ENCODE measurements at regions not wholly inside any gene's neighbourhood (a gene's known extent, or its start where the extent isn't known, plus 50 kb on each side); places are given as distances from the start of the nearest gene placed in this dataset.
A peak's percentile ranks its signal among the peaks of the same experiment; 100 is the strongest.

- peak; percentile 27 for DNase-seq (ENCODE audit: low read depth, low spot score)
These were observed 131.6 kb downstream of the AQP9 start for GRCh38 chr15:58269455-58270414.

GRCh38 chr15:58271410-58271809 lies 133.2 kb downstream of the AQP9 start:
- no peak for DNase-seq (ENCODE audit: low read depth, low spot score)

- no peak for DNase-seq (ENCODE audit: low read depth, low spot score)
These were observed 134.9 kb downstream of the AQP9 start for GRCh38 chr15:58273104-58273503.

- no peak for DNase-seq (ENCODE audit: low read depth, low spot score)
These were observed 136.7 kb downstream of the AQP9 start for GRCh38 chr15:58274885-58275284.

- DNase-seq (ENCODE audit: low read depth, low spot score), result no peak
These were observed 137.6 kb downstream of the AQP9 start for GRCh38 chr15:58275785-58276184.

GRCh38 chr15:58276924-58277323 lies 138.7 kb downstream of the AQP9 start:
- DNase-seq (ENCODE audit: low read depth, low spot score), result no peak

GRCh38 chr15:58277333-58277732 lies 139.2 kb downstream of the AQP9 start:
- DNase-seq (ENCODE audit: low read depth, low spot score), result no peak

GRCh38 chr15:58279106-58279505 lies 140.9 kb downstream of the AQP9 start:
- no peak for DNase-seq (ENCODE audit: low read depth, low spot score)

- DNase-seq (ENCODE audit: low read depth, low spot score), result no peak
These were observed 141.5 kb downstream of the AQP9 start for GRCh38 chr15:58279654-58280053.

GRCh38 chr15:58282060-58282708 lies 144.0 kb downstream of the AQP9 start:
- DNase-seq (ENCODE audit: low read depth, low spot score), result no peak

- DNase-seq (ENCODE audit: low read depth, low spot score), result no peak
These were observed 145.1 kb downstream of the AQP9 start for GRCh38 chr15:58283302-58283701.

- DNase-seq (ENCODE audit: low read depth, low spot score), result no peak
These were observed 146.1 kb downstream of the AQP9 start for GRCh38 chr15:58284293-58284692.

- DNase-seq (ENCODE audit: low read depth, low spot score), result no peak
These were observed 146.4 kb upstream of the LIPC start for GRCh38 chr15:58285212-58285920.

GRCh38 chr15:58285921-58286278 lies 145.9 kb upstream of the LIPC start:
- DNase-seq (ENCODE audit: low read depth, low spot score), result no peak

- DNase-seq (ENCODE audit: low read depth, low spot score), result no peak
These were observed 145.3 kb upstream of the LIPC start for GRCh38 chr15:58286523-58286922.

GRCh38 chr15:58287891-58288290 lies 143.9 kb upstream of the LIPC start:
- no peak for DNase-seq (ENCODE audit: low read depth, low spot score)

GRCh38 chr15:58288592-58288991 lies 143.2 kb upstream of the LIPC start:
- DNase-seq (ENCODE audit: low read depth, low spot score), result no peak

GRCh38 chr15:58291848-58292247 lies 139.9 kb upstream of the LIPC start:
- no peak for DNase-seq (ENCODE audit: low read depth, low spot score)

GRCh38 chr15:58292751-58293175 lies 139.0 kb upstream of the LIPC start:
- DNase-seq (ENCODE audit: low read depth, low spot score), result no peak

GRCh38 chr15:58293622-58294550 lies 137.9 kb upstream of the LIPC start:
- no peak for DNase-seq (ENCODE audit: low read depth, low spot score)

GRCh38 chr15:58294681-58295254 lies 137.0 kb upstream of the LIPC start:
- no peak for DNase-seq (ENCODE audit: low read depth, low spot score)
